WI38 (cell line): ENCODE measurements at regions not wholly inside any gene's neighbourhood (a gene's known extent, or its start where the extent isn't known, plus 50 kb on each side); places are given as distances from the start of the nearest gene placed in this dataset.
A peak's percentile ranks its signal among the peaks of the same experiment; 100 is the strongest.

Experiments used
- H3K4me3 ChIP-seq: 2 replicates; pipeline ENCODE4 v1.5.1; 2011; ENCODE audit warnings: low read depth, mild to moderate bottlenecking, control low read depth, low read length
- TF ChIP-seq, protein P1 (sequence below): IDR thresholded peaks from 2 replicates; pipeline ENCODE4 v1.5.1; 2012; ENCODE audit warnings: low read depth, mild to moderate bottlenecking, control low read depth, low read length

DNA sequence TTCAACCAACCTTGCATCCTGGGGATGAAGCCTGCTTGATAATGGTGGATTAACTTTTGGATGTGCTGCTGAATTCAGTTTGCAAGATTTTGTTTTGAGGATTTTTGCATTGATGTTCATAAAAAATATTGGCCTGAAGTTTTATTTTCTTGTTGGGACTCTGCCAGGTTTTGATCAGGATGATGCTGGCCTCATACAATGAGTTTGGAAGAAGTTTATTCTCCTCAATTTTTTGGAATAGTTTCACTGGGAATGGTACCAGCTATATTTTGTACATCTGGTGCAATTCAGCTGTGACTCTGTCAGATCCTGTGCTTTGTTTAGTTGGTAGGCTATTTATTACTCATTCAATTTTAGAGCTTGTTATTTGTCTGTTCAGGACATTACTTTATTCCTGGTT is 340.3 kb upstream of the TRAM1L1 start:
- TF ChIP-seq, protein P1, sequence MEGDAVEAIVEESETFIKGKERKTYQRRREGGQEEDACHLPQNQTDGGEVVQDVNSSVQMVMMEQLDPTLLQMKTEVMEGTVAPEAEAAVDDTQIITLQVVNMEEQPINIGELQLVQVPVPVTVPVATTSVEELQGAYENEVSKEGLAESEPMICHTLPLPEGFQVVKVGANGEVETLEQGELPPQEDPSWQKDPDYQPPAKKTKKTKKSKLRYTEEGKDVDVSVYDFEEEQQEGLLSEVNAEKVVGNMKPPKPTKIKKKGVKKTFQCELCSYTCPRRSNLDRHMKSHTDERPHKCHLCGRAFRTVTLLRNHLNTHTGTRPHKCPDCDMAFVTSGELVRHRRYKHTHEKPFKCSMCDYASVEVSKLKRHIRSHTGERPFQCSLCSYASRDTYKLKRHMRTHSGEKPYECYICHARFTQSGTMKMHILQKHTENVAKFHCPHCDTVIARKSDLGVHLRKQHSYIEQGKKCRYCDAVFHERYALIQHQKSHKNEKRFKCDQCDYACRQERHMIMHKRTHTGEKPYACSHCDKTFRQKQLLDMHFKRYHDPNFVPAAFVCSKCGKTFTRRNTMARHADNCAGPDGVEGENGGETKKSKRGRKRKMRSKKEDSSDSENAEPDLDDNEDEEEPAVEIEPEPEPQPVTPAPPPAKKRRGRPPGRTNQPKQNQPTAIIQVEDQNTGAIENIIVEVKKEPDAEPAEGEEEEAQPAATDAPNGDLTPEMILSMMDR, result no peak
- H3K4me3 ChIP-seq, result no peak overlapping the region

DNA sequence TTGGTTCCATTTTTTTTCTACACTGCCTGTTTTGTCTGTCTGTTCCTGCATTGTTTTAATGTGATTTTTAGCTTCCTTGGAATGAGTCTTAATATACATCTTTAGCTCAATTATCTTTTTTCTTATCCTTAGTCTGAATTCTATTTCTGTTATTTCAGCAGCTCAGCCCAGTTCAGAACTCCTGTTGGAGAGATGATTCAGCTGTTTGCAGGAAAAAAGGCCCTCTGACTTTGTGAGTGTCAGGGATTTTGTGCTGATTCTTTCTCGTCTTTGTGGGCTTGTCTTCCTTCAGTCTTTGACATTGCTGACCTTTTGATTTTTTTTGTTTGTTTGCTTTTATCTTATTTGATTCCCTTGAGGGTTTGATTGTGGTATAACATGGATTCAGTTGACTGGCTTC is 343.2 kb upstream of the TRAM1L1 start:
- H3K4me3 ChIP-seq, result no peak overlapping the region
- TF ChIP-seq, protein P1, result no peak

- TF ChIP-seq, protein P1, result no peak
- no peak overlapping the region for H3K4me3 ChIP-seq
Observed at GRCh38 chr4:117429061-117429460, 343.7 kb upstream of the TRAM1L1 start.

DNA sequence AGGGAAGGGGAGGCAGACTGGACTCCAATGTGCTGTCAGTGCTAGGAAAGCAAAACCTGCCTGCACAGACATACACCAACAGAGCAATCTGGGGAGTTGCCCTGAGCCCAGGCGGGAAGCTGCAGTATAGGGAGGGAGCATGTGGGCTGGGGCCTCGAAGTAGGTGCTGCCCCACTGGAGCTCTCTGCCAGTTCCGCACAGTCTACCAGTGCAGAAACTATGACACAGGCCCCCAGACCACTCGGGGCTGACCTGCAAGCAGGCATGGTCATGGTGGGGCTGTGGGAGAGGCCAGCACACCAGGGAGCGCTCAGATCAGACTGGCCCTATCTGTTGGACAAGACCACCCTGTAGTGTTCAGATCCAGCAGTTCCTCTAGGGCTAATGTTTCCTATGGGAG is 344.1 kb upstream of the TRAM1L1 start:
- no peak overlapping the region for H3K4me3 ChIP-seq
- TF ChIP-seq, protein P1, result no peak

DNA sequence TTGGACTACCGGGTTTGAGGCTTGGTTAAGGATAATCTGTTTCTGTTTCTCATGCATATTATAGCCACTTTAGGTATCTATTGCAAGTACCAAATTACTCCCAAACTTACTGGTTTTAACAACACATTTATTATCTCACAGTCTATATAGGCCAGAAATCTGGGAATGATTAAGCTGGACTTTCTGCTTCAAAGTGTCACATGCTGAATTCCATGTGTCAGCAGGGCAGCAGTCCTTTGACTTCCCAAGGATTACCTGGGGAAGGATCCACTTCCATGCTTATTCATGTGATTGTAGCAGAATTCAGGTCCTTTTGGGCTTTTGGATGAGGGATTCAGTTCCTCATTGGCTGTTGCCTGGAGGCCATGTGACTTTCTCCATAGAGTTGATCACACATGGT is 349.0 kb upstream of the TRAM1L1 start:
- TF ChIP-seq, protein P1, result no peak
- no peak overlapping the region for H3K4me3 ChIP-seq

GRCh38 chr4:117447925-117448324 is 362.5 kb upstream of the TRAM1L1 start:
- no peak overlapping the region for H3K4me3 ChIP-seq
- TF ChIP-seq, protein P1, result 0 out of 2 replicates have a peak, but pooled peaks have one; percentile 11

DNA sequence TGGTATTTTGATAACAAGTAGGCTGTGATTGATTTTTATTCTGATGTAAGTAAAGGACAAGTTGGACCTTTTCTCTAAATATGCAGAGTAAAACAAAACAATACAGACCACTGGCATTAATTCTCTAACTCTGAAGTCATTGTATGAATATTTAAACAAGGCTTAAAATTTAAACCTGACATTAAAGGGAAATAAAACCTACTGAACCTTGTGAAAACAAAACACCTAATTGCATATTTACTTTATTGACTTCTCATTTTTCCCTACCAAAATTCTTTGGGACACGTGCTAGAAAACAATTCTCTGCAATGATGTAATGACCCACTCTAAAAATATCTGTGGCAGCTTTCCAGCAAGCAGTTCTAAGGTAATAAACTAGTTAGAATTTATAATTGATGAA is 369.7 kb upstream of the TRAM1L1 start:
- TF ChIP-seq, protein P1, result no peak
- H3K4me3 ChIP-seq, result no peak overlapping the region
